Pons (tissue), 1 donor: ENCODE measurements at regions not wholly inside any gene's neighbourhood (a gene's known extent, or its start where the extent isn't known, plus 50 kb on each side); places are given as distances from the start of the nearest gene placed in this dataset.
"Not testable (repeated sequence)": the region's sequence is repeated elsewhere in the genome, so short reads cannot be mapped to it uniquely, and the experiment has no call there.

Experiments used
- DNase-seq: peaks from one replicate; pipeline ENCODE4 v3.0.0-alpha.2; 2016; ENCODE audit warnings: low spot score

GRCh38 chr1:100597061-100597741, 59.3 kb downstream of the GPR88 start:
- DNase-seq, result no peak

GRCh38 chr1:100597784-100598183, 59.8 kb downstream of the GPR88 start:
- no peak for DNase-seq

GRCh38 chr1:100600377-100600776, 62.4 kb downstream of the GPR88 start:
- not testable (repeated sequence) for DNase-seq

- DNase-seq, result not testable (repeated sequence)
These were observed 64.1 kb downstream of the GPR88 start for GRCh38 chr1:100602028-100602427.

GRCh38 chr1:100604372-100604771, 66.4 kb downstream of the GPR88 start:
- DNase-seq, result no peak

GRCh38 chr1:100606438-100606837, 68.5 kb downstream of the GPR88 start:
- DNase-seq, result peak; percentile 38

GRCh38 chr1:100607628-100608240, 69.8 kb downstream of the GPR88 start:
- DNase-seq, result no peak

- no peak for DNase-seq
These were observed 71.9 kb downstream of the GPR88 start for GRCh38 chr1:100609849-100610248.

GRCh38 chr1:100611086-100611485, 73.1 kb downstream of the GPR88 start:
- DNase-seq, result no peak

- DNase-seq, result no peak
These were observed 74.6 kb downstream of the GPR88 start for GRCh38 chr1:100612540-100612939.

- no peak for DNase-seq
These were observed 76.0 kb downstream of the GPR88 start for GRCh38 chr1:100613817-100614559.

GRCh38 chr1:100614570-100614969, 76.6 kb downstream of the GPR88 start:
- DNase-seq, result no peak

- no peak for DNase-seq
These were observed 77.7 kb downstream of the GPR88 start for GRCh38 chr1:100615686-100616085.

- no peak for DNase-seq
These were observed 78.2 kb downstream of the GPR88 start for GRCh38 chr1:100616121-100616621.

GRCh38 chr1:100622037-100622436, 84.1 kb downstream of the GPR88 start:
- DNase-seq, result peak; percentile 55

GRCh38 chr1:100622506-100622905, 84.6 kb downstream of the GPR88 start:
- no peak for DNase-seq

GRCh38 chr1:100622966-100623762, 85.2 kb downstream of the GPR88 start:
- DNase-seq, result no peak

GRCh38 chr1:100624886-100625610, 87.1 kb downstream of the GPR88 start:
- DNase-seq, result no peak

GRCh38 chr1:100626397-100626796, 88.5 kb downstream of the GPR88 start:
- DNase-seq, result no peak

GRCh38 chr1:100627054-100627716, 89.2 kb downstream of the GPR88 start:
- DNase-seq, result no peak

GRCh38 chr1:100627936-100628335, 90.0 kb downstream of the GPR88 start:
- DNase-seq, result no peak
